Peyer's patch (tissue), 4 donors: ENCODE measurements at regions not wholly inside any gene's neighbourhood (a gene's known extent, or its start where the extent isn't known, plus 50 kb on each side); places are given as distances from the start of the nearest gene placed in this dataset.

Source experiments
- POLR2A ChIP-seq, 2 donors: fragments of 450-650 bp; IDR thresholded peaks; one replicate each; pipeline ENCODE4 v1.5.1; 2017; ENCODE audit warnings: antibody characterized with exemption in 2 of 2, mild to moderate bottlenecking in 2 of 2, moderate library complexity in 2 of 2
- TF ChIP-seq, protein P1 (sequence below), 6 experiments: fragments of 450-650 bp in 4 of 6; fragments of 200-600 bp in 2 of 6; sonication (generic) in 1 of 6; IDR thresholded peaks; one replicate each; pipeline ENCODE4 v1.5.1; 2017 to 2019; ENCODE audit warnings: antibody characterized with exemption in 6 of 6, mild to moderate bottlenecking in 3 of 6, moderate library complexity in 1 of 6

DNA sequence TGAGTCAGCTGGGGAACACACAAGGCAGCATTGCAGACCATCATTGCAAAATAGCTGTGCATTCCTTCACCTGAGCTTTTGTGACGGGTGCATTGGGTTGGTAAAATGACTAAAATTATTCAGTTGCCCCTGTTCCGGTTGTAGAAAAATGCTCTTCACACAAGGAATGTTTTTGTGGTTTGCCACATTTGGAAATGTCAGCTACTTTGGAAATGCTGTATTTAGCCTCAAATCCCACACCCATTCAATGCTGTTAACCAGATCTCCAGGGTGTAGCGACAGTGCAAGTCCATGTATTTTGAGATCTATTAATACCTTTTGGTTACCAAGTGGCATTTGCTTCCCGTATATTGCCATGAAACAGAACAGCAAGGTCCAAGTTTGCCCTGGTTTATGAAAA is 201.2 kb downstream of the FOXA2 start:
- TF ChIP-seq, protein P1, sequence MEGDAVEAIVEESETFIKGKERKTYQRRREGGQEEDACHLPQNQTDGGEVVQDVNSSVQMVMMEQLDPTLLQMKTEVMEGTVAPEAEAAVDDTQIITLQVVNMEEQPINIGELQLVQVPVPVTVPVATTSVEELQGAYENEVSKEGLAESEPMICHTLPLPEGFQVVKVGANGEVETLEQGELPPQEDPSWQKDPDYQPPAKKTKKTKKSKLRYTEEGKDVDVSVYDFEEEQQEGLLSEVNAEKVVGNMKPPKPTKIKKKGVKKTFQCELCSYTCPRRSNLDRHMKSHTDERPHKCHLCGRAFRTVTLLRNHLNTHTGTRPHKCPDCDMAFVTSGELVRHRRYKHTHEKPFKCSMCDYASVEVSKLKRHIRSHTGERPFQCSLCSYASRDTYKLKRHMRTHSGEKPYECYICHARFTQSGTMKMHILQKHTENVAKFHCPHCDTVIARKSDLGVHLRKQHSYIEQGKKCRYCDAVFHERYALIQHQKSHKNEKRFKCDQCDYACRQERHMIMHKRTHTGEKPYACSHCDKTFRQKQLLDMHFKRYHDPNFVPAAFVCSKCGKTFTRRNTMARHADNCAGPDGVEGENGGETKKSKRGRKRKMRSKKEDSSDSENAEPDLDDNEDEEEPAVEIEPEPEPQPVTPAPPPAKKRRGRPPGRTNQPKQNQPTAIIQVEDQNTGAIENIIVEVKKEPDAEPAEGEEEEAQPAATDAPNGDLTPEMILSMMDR (IDR thresholded peaks at IDR 0.05), result no peak
- TF ChIP-seq POLR2A (IDR thresholded peaks at IDR 0.05), result no peak
